Stomach (tissue), 4 donors: ENCODE measurements at regions not wholly inside any gene's neighbourhood (a gene's known extent, or its start where the extent isn't known, plus 50 kb on each side); places are given as distances from the start of the nearest gene placed in this dataset.

Experiments
- POLR2AphosphoS5 ChIP-seq, 3 donors: sonication (generic); formaldehyde crosslinking; IDR thresholded peaks; one replicate each; pipeline ENCODE4 v1.6.1; 2016; ENCODE audit warnings: antibody characterized with exemption in 3 of 3
- TF ChIP-seq, protein P1 (sequence below), 7 experiments: fragments of 450-650 bp in 4 of 7; fragments of 200-600 bp in 3 of 7; sonication (generic) in 3 of 7; IDR thresholded peaks; one replicate each; pipeline ENCODE4 v1.5.1; 2016 to 2019; ENCODE audit warnings: antibody characterized with exemption in 7 of 7, control low read depth in 2 of 7, mild to moderate bottlenecking in 1 of 7

DNA sequence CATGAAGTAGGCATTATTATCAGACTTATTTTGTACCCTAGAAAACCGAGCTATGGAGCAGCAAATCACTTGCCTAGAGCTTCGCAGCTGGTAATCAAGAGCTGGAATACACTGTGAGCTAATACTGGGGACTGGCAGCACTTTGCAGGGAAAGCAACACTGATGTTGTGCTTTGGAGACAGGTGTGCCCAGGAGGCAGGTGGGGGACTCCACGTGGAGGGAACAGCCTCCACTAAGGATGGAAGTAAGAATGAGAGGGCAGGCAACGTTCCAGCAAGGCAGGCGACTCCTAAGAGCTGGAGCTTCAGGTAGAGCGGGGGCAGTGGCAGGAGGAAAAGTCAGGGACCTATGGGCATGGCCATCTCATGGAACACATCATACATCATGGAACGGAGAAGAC, 300.5 kb upstream of the IGF1R start:
- TF ChIP-seq, protein P1, sequence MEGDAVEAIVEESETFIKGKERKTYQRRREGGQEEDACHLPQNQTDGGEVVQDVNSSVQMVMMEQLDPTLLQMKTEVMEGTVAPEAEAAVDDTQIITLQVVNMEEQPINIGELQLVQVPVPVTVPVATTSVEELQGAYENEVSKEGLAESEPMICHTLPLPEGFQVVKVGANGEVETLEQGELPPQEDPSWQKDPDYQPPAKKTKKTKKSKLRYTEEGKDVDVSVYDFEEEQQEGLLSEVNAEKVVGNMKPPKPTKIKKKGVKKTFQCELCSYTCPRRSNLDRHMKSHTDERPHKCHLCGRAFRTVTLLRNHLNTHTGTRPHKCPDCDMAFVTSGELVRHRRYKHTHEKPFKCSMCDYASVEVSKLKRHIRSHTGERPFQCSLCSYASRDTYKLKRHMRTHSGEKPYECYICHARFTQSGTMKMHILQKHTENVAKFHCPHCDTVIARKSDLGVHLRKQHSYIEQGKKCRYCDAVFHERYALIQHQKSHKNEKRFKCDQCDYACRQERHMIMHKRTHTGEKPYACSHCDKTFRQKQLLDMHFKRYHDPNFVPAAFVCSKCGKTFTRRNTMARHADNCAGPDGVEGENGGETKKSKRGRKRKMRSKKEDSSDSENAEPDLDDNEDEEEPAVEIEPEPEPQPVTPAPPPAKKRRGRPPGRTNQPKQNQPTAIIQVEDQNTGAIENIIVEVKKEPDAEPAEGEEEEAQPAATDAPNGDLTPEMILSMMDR (IDR thresholded peaks at IDR 0.05) = no peak
- no peak for TF ChIP-seq POLR2AphosphoS5 (IDR thresholded peaks at IDR 0.05)
